Activated CD4-positive, alpha-beta T cell treated with anti-CD3 and anti-CD28 coated beads, Interleukin-2, amount 10 ng/mL, durations not matched to agents 7 days and 5 days (primary cell): ENCODE measurements at regions not wholly inside any gene's neighbourhood (a gene's known extent, or its start where the extent isn't known, plus 50 kb on each side); places are given as distances from the start of the nearest gene placed in this dataset.

Experiments used
- CTCF ChIA-PET: fragments of 350-600 bp; sonication (Branson Sonifier 250); formaldehyde crosslinking; loops from one replicate; lab custom pipeline; 2021; ENCODE audit warnings: antibody characterized with exemption; lab: Charles Lee
- POLR2A ChIA-PET: fragments of 350-600 bp; sonication (Branson Sonifier 250); formaldehyde crosslinking; loops from one replicate; lab custom pipeline; 2021; ENCODE audit warnings: antibody characterized with exemption; lab: Charles Lee
- DNase-seq: peaks from one replicate; pipeline ENCODE4 v3.0.0-alpha.2; 2020
- H3K27ac Mint-ChIP-seq: one replicate; pipeline ENCODE4 v1.8.0; 2021; ENCODE audit warnings: mild to moderate bottlenecking, moderate library complexity, mixed read lengths
- H3K27me3 Mint-ChIP-seq: one replicate; pipeline ENCODE4 v1.8.0; 2021; ENCODE audit warnings: mixed read lengths
- H3K36me3 Mint-ChIP-seq: one replicate; pipeline ENCODE4 v1.8.0; 2021; ENCODE audit warnings: low read depth, mixed read lengths
- H3K4me1 Mint-ChIP-seq: one replicate; pipeline ENCODE4 v1.8.0; 2021; ENCODE audit warnings: mixed read lengths
- H3K4me3 Mint-ChIP-seq: one replicate; pipeline ENCODE4 v1.8.0; 2021; ENCODE audit warnings: mild to moderate bottlenecking, moderate library complexity, mixed read lengths
- H3K9me3 Mint-ChIP-seq: one replicate; pipeline ENCODE4 v1.8.0; 2021; ENCODE audit warnings: mixed read lengths

DNA sequence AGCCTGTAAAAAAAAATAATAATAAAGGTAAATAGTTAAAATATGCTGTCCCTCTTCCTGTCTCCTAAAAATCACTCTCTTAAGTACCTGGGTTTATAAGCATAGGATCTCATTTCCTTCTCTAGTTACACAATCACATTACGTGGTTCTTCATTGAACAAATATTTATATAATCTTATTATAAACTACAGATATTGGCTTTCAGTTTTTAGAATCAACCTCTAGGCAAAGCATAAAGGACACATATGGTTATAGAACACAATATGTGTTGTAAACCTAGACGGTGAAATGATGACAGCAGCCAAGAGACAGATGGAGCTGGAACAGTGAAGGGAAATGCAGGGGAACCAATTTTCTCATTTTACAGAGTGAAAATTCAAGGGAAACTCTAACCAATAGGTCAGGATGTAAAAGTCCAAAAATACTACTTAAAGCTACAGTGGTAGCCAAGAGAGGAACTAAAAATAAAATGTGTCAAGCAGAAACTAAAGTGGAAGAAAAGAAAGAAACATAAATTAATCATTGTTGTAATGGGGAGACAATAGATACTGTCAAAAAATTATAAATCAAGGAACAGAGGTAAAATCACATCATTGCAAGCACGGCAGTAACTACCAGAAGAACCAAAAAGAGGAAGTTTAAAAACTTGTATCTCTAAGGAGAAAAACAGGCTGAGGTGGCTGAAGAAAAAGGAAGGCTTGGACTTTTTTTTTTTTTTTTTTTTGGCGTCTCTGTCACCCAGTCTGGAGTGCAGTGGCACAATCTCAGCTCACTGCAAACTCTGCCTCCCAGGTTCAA, 82.8 kb upstream of the CDYL start:
- ChIA-PET POLR2A (no interaction called here), CTCF (interaction anchor here (0.6 kb wide), 1 partner anchor 1085 kb away, joined by 5 read pairs; no protein-coding TSS in a partner anchor)
- Mint-ChIP-seq H3K4me1 (no peaks in the 10 kb centered on the region), H3K27me3 (peaks cover 10% of the 10 kb centered on the region), H3K36me3 (no peaks in the 10 kb centered on the region), H3K4me3 (no peak overlapping the region), H3K27ac (no peak overlapping the region), H3K9me3 (peaks cover 4% of the 10 kb centered on the region)
- no peak for DNase-seq

- Mint-ChIP-seq H3K27me3 (peaks cover 10% of the 10 kb centered on the region), H3K36me3 (no peaks in the 10 kb centered on the region)
- CTCF ChIA-PET, result no interaction called here
Observed at GRCh38 chr6:4692664-4693063, 83.5 kb upstream of the CDYL start.

GRCh38 chr6:4687989-4688947, 87.9 kb upstream of the CDYL start:
- CTCF ChIA-PET, result no interaction called here
- POLR2A ChIA-PET, result no interaction called here
- DNase-seq, result no peak
- Mint-ChIP-seq H3K36me3 (no peaks in the 10 kb centered on the region), H3K4me3 (no peak overlapping the region), H3K27ac (no peak overlapping the region), H3K27me3 (peaks cover 4% of the 10 kb centered on the region), H3K9me3 (peaks cover 4% of the 10 kb centered on the region), H3K4me1 (no peaks in the 10 kb centered on the region)

More at GRCh38 chr6:4692664-4693063, 83.5 kb upstream of the CDYL start:
- Mint-ChIP-seq H3K9me3 (peaks cover 4% of the 10 kb centered on the region), H3K27ac (no peak overlapping the region), H3K4me1 (no peaks in the 10 kb centered on the region), H3K4me3 (no peak overlapping the region)
- no peak for DNase-seq
- POLR2A ChIA-PET, result no interaction called here

GRCh38 chr6:4687656-4687988, 88.6 kb upstream of the CDYL start:
- no peak overlapping the region for H3K27ac Mint-ChIP-seq

DNA sequence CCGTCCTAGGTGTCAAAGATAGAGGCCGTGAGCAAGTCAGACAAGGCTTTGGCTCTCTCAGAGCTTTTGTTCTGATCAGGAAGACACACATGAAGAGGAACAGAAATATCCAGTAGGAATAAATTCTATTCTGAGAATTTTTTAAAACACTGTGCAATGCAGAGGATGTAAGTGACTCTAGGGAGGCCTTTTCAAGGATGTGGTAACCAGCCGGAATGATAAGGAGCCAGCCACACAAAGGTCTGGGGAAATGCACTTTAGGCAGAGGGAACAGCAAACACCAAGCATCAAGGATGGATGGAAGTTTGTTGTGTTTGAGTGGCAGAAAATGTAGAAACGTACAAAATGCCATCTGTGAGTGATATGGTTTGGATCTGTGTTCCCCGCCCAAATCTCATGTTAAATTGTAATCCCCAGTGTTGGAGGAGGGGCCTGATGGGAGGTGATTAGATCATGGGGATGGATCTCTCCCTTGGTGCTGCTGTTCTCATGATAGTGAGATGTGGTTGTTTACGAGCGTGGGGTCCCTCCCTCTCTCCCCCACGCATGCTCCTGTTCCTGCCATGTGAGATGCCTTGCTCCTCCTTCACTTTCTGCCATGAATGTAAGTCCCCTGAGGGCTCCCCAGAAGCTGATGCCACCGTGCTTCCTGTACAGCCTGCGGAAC, 93.6 kb upstream of the CDYL start:
- no peaks in the 10 kb centered on the region for H3K4me1 Mint-ChIP-seq
- H3K9me3 Mint-ChIP-seq, result no peaks in the 10 kb centered on the region
- no peaks in the 10 kb centered on the region for H3K27me3 Mint-ChIP-seq
- ChIA-PET CTCF (interaction anchor here (0.6 kb wide), 1 partner anchor 31 kb away, joined by 4 read pairs; no protein-coding TSS in a partner anchor), POLR2A (no interaction called here)
- H3K36me3 Mint-ChIP-seq, result no peaks in the 10 kb centered on the region
- H3K4me3 Mint-ChIP-seq, result no peak overlapping the region
- no peak overlapping the region for H3K27ac Mint-ChIP-seq
- DNase-seq, result no peak

More at GRCh38 chr6:4687656-4687988, 88.6 kb upstream of the CDYL start:
- no peak for DNase-seq
- POLR2A ChIA-PET, result no interaction called here
- CTCF ChIA-PET, result no interaction called here
- Mint-ChIP-seq H3K4me1 (no peaks in the 10 kb centered on the region), H3K36me3 (no peaks in the 10 kb centered on the region), H3K27me3 (peaks cover under 1% of the 10 kb centered on the region), H3K9me3 (peaks cover 4% of the 10 kb centered on the region), H3K4me3 (no peak overlapping the region)

DNA sequence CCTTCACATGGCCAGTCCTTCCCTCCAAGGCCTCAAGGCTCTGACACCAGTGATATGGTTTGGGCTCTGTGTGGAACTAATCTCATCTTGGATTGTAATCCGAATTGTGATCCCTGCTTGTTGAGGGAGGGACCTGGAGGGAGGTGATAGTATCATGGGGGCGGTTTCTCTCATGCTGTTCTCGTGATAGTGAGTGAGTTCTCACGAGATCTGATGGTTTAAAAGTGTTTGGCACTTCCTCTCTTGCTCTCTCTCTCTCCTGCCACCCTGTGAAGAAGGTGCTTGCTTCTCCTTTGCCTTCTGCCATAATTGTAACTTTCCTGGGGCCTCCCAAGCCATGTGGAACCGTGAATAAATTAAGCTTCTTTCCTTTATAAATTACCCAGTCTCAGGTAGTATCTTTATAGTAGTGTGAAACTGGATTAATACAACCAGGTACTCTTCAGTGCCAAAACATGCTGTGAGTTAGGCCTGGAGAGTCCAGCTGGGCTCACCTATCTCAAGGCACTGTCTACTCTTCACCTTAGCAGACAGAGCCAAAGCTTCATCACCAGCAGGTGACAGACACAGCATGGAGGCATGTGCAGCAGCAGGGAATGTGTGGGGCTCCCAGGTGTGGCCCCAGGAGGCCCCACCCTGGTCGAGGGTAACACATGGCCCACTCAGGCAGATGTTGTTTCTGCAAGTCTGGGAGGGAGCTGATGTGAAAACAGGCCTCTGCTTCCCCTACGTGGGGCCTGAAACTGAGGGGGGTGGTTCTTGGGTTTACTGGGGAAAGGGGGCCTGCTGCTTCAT, 97.5 kb upstream of the CDYL start:
- no peaks in the 10 kb centered on the region for H3K27me3 Mint-ChIP-seq
- H3K9me3 Mint-ChIP-seq, result no peaks in the 10 kb centered on the region
- no peak overlapping the region for H3K4me3 Mint-ChIP-seq
- POLR2A ChIA-PET, result no interaction called here
- no peaks in the 10 kb centered on the region for H3K4me1 Mint-ChIP-seq
- no peaks in the 10 kb centered on the region for H3K36me3 Mint-ChIP-seq
- no peak overlapping the region for H3K27ac Mint-ChIP-seq
- CTCF ChIA-PET, result no interaction called here
- no peak for DNase-seq

DNA sequence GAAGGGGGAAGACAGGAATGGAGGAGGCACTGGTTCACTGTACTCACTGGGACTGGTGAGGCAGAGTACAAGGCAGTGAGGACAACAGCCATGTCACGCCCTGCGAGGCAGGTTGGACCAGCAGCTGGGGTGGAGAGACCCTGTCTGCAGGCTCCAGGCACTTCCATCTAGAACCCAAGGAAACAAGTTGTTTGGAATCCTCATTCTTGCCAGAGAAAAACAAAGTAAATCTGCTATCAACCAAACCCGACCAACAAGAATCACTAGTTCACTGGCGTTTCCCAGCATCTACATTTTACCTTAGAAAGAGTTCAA, 98.5 kb upstream of the CDYL start:
- DNase-seq, result no peak
- H3K9me3 Mint-ChIP-seq, result no peaks in the 10 kb centered on the region
- no peak overlapping the region for H3K4me3 Mint-ChIP-seq
- H3K4me1 Mint-ChIP-seq, result no peaks in the 10 kb centered on the region
- no peak overlapping the region for H3K27ac Mint-ChIP-seq
- no peaks in the 10 kb centered on the region for H3K27me3 Mint-ChIP-seq
- POLR2A ChIA-PET, result no interaction called here
- no peaks in the 10 kb centered on the region for H3K36me3 Mint-ChIP-seq
- CTCF ChIA-PET, result no interaction called here

DNA sequence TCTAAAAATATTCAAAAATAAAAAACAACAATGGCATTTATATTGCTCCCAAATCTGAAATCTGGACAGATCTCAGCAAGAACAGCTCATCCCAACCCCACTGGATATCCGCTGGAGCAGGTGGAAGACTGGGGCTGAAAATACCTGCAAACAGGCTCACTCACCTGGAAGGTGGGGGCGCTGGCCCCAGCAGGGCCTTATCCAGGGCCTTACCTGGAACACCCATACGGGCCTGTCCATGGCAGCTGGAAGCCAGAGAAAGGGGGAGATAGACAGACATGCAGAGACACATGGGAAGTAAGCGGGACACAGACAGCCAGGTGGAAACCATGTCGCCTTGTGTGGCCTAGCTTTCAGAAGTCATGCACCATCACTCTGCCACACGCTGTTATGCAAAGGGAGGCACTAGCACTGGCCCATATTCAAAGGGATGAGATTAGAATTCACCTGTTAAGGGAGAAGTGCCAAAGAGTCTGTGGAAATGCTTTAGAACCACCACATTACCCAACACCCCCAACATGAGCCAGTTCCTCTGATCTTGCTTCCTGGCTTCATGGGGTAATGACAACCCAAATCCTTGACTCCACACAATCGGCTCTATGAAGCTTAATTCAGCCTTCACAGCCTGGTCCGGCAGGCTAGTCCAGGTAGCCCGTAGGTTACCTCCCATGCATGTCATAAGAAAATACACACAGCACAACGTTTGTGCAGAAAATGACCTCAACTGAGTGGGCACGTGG, 99.0 kb upstream of the CDYL start:
- ChIA-PET CTCF (no interaction called here), POLR2A (no interaction called here)
- H3K4me1 Mint-ChIP-seq, result no peaks in the 10 kb centered on the region
- H3K27ac Mint-ChIP-seq, result no peak overlapping the region
- no peaks in the 10 kb centered on the region for H3K27me3 Mint-ChIP-seq
- H3K4me3 Mint-ChIP-seq, result no peak overlapping the region
- no peaks in the 10 kb centered on the region for H3K36me3 Mint-ChIP-seq
- DNase-seq, result no peak
- no peaks in the 10 kb centered on the region for H3K9me3 Mint-ChIP-seq

DNA sequence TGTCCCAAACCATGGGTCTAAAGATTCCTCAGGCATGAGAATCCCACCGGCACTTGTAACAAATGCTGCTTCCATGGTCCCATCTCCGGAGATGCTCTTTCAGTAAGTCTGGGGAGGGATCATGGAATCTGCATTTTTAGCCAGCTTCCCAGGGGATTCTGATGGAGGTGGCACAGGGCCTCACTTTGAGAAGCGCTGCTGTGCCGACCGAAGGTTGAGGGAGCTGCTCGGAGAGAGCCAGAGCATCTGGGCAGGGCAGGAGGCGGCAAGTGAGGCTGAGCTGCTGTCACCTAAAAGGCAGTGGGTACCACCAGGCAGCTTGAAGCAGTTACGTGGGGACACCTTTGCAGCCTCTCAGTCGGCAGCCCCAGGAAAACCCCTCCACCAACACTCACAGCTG, 100.2 kb upstream of the CDYL start:
- ChIA-PET POLR2A (no interaction called here), CTCF (no interaction called here)
- no peaks in the 10 kb centered on the region for H3K36me3 Mint-ChIP-seq
- no peak overlapping the region for H3K4me3 Mint-ChIP-seq
- no peaks in the 10 kb centered on the region for H3K9me3 Mint-ChIP-seq
- no peak for DNase-seq
- no peaks in the 10 kb centered on the region for H3K4me1 Mint-ChIP-seq
- H3K27ac Mint-ChIP-seq, result no peak overlapping the region
- H3K27me3 Mint-ChIP-seq, result no peaks in the 10 kb centered on the region

DNA sequence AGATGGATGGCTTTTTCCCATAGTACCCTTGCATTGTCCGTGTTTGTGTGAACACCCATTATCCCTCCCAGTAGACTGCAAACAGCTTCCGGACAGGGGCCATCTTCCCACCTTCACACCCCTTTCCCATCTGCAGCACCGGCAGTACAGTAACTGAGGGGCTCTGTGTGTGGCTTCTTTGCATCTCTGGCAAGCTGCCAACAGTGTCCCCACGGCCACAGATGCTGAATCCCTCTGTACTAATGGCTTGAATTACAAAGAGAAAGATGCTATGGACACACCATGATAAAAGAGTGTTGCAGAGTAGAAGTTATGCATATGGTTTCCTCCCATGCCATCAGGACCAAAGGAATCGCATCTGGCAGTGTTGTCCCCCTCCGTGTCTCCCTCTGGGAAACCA, 101.1 kb upstream of the CDYL start:
- Mint-ChIP-seq H3K27ac (no peak overlapping the region), H3K27me3 (no peaks in the 10 kb centered on the region), H3K9me3 (no peaks in the 10 kb centered on the region), H3K36me3 (no peaks in the 10 kb centered on the region), H3K4me1 (no peaks in the 10 kb centered on the region), H3K4me3 (no peak overlapping the region)
- no peak for DNase-seq
- CTCF ChIA-PET, result no interaction called here
- POLR2A ChIA-PET, result no interaction called here

DNA sequence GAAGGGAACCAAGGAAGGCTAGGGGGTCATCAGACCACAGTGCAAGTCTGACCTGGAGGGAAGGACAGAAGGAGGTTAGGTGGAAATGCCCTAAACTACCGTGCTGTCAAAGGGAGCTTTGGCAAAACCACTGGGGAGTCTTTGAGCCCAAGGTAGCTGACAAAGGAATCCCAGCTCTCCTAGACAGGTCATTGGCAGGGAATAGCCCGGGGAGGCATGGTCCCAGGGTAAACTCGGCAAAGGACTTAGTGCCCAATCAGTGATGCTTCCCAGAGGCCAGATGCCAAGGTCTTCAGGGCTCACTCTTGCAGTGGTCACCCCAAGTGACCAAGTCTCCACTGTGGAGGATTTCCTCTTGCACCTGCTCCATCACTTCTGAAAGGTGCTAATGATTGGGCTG, 102.3 kb upstream of the CDYL start:
- Mint-ChIP-seq H3K4me3 (no peak overlapping the region), H3K27me3 (no peaks in the 10 kb centered on the region), H3K4me1 (no peaks in the 10 kb centered on the region), H3K36me3 (no peaks in the 10 kb centered on the region), H3K27ac (no peak overlapping the region), H3K9me3 (no peaks in the 10 kb centered on the region)
- CTCF ChIA-PET, result no interaction called here
- no peak for DNase-seq
- POLR2A ChIA-PET, result no interaction called here

- no peaks in the 10 kb centered on the region for H3K4me1 Mint-ChIP-seq
- no peaks in the 10 kb centered on the region for H3K9me3 Mint-ChIP-seq
- CTCF ChIA-PET, result no interaction called here
- H3K4me3 Mint-ChIP-seq, result no peak overlapping the region
- no peak overlapping the region for H3K27ac Mint-ChIP-seq
- H3K27me3 Mint-ChIP-seq, result no peaks in the 10 kb centered on the region
- no peaks in the 10 kb centered on the region for H3K36me3 Mint-ChIP-seq
- DNase-seq, result no peak
- POLR2A ChIA-PET, result no interaction called here
Observed at GRCh38 chr6:4672772-4673171, 103.4 kb upstream of the CDYL start.
